OCI-LY7 (cell line): ENCODE measurements at regions not wholly inside any gene's neighbourhood (a gene's known extent, or its start where the extent isn't known, plus 50 kb on each side); places are given as distances from the start of the nearest gene placed in this dataset.
A peak's percentile ranks its signal among the peaks of the same experiment; 100 is the strongest.

Source experiments
- BruUV-seq: library from RNA; stranded (reverse); fragments of 400-500 nt; replicated peaks from 2 replicates; lab custom pipeline; 2021; lab: Mats Ljungman, UMichigan
- CTCF ChIA-PET: fragments of 300-600 bp; sonication (Branson Sonifier 250); formaldehyde crosslinking; loops from one replicate; lab custom pipeline; 2022; ENCODE audit warnings: antibody characterized with exemption; ENCODE audit not compliant: unreplicated experiment; lab: Charles Lee
- POLR2A ChIA-PET: fragments of 300-600 bp; sonication (Branson Sonifier 250); formaldehyde crosslinking; loops from one replicate; lab custom pipeline; 2022; ENCODE audit warnings: antibody characterized with exemption; lab: Charles Lee
- DNase-seq: peaks from one replicate; pipeline ENCODE4 v3.0.0-alpha.2; 2015; ENCODE audit warnings: low spot score
- H2AFZ ChIP-seq: fragments of 200-600 bp; sonication (generic), shearing (Covaris generic); 2 replicates; pipeline ENCODE4 v1.6.1; 2014; ENCODE audit warnings: mild to moderate bottlenecking, antibody characterized with exemption, low read length, moderate library complexity
- H3K27ac ChIP-seq: fragments of 200-600 bp; sonication (generic); 2 replicates; pipeline ENCODE4 v1.5.1; 2014; ENCODE audit warnings: mixed run types, low read depth, mild to moderate bottlenecking, moderate library complexity, low read length, inconsistent platforms; ENCODE audit not compliant: poor library complexity, severe bottlenecking
- H3K36me3 ChIP-seq: fragments of 200-600 bp; sonication (generic); 2 replicates; pipeline ENCODE4 v1.6.1; 2014; ENCODE audit warnings: mild to moderate bottlenecking, antibody characterized with exemption, low read length, moderate library complexity, mixed read lengths; ENCODE audit not compliant: insufficient read depth
- H3K4me1 ChIP-seq: fragments of 200-600 bp; sonication (generic); 2 replicates; pipeline ENCODE4 v1.5.1; 2014; ENCODE audit warnings: mild to moderate bottlenecking, low read length; ENCODE audit not compliant: insufficient read depth, poor library complexity, severe bottlenecking
- H3K4me2 ChIP-seq: fragments of 200-600 bp; sonication (generic); 2 replicates; pipeline ENCODE4 v1.6.1; 2014; ENCODE audit warnings: mild to moderate bottlenecking, low read length
- H3K4me3 ChIP-seq: fragments of 200-600 bp; sonication (generic); 2 replicates; pipeline ENCODE4 v1.5.1; 2014; ENCODE audit warnings: mild to moderate bottlenecking, low read depth, low read length; ENCODE audit not compliant: poor library complexity, severe bottlenecking
- H3K79me2 ChIP-seq: fragments of 200-600 bp; sonication (generic); 2 replicates; pipeline ENCODE4 v1.6.1; 2016; ENCODE audit warnings: low read depth, mild to moderate bottlenecking, low read length, moderate library complexity, mixed read lengths; ENCODE audit not compliant: insufficient read depth
- H3K9me2 ChIP-seq: fragments of 200-600 bp; sonication (generic); 2 replicates; pipeline ENCODE4 v1.6.1; 2016; ENCODE audit warnings: mild to moderate bottlenecking, low read length, mixed read lengths; ENCODE audit not compliant: insufficient read depth
- H3K9me3 ChIP-seq: fragments of 200-600 bp; sonication (generic); 2 replicates; pipeline ENCODE4 v1.6.1; 2014; ENCODE audit warnings: mild to moderate bottlenecking, mixed run types, low read length, mixed read lengths
- H4K20me1 ChIP-seq: fragments of 200-600 bp; sonication (generic); 2 replicates; pipeline ENCODE4 v1.6.1; 2014; ENCODE audit warnings: mild to moderate bottlenecking, antibody characterized with exemption, low read length, moderate library complexity, mixed read lengths; ENCODE audit not compliant: insufficient read depth
- CTCF ChIP-seq: fragments of 200-600 bp; sonication (generic); conservative IDR thresholded peaks from 2 replicates; pipeline ENCODE4 v1.5.1; 2014; ENCODE audit warnings: mild to moderate bottlenecking, antibody characterized with exemption, low read length, moderate library complexity, mixed read lengths
- EZH2phosphoT487 ChIP-seq: fragments of 200-600 bp; sonication (generic); IDR thresholded peaks from 2 replicates; pipeline ENCODE4 v1.6.1; 2018; ENCODE audit warnings: low read depth, borderline replicate concordance, mild to moderate bottlenecking, mixed run types, antibody characterized with exemption, low read length, moderate library complexity, mixed read lengths
- intact Hi-C: fragments of 100-400 bp; cut with micrococcal nuclease; formaldehyde crosslinking; loops from one replicate; pipeline ENCODE4 v1.10.0; 2022; ENCODE audit not compliant: unreplicated experiment

- ChIA-PET CTCF (no interaction called here), POLR2A (no interaction called here)
- Histone ChIP-seq H3K9me3 (no peaks in the 10 kb centered on the region), H4K20me1 (no peaks in the 10 kb centered on the region), H3K36me3 (no peaks in the 10 kb centered on the region), H3K4me1 (no peaks in the 10 kb centered on the region), H2AFZ (no peak overlapping the region), H3K27ac (no peak overlapping the region), H3K79me2 (no peaks in the 10 kb centered on the region), H3K4me2 (no peak overlapping the region), H3K4me3 (no peak overlapping the region), H3K9me2 (no peaks in the 10 kb centered on the region)
- TF ChIP-seq CTCF, result peak; percentile 41; the same call in 1 of the 2 replicates
- no peak for TF ChIP-seq EZH2phosphoT487
- BruUV-seq, result no TSS peak
- intact Hi-C loops, result no loop called here
- peak; percentile 7 for DNase-seq
Observed at GRCh38 chr2:11099122-11100065, 55.9 kb upstream of the SLC66A3 start.

- Histone ChIP-seq H3K4me1 (no peaks in the 10 kb centered on the region), H3K4me3 (no peak overlapping the region), H3K9me3 (no peaks in the 10 kb centered on the region), H4K20me1 (no peaks in the 10 kb centered on the region), H2AFZ (no peak overlapping the region), H3K4me2 (no peak overlapping the region), H3K79me2 (no peaks in the 10 kb centered on the region), H3K9me2 (no peaks in the 10 kb centered on the region), H3K27ac (no peak overlapping the region), H3K36me3 (no peaks in the 10 kb centered on the region)
- BruUV-seq, result no TSS peak
- POLR2A ChIA-PET, result no interaction called here
- intact Hi-C loops, result no loop called here
- no peak for DNase-seq
- no peak for TF ChIP-seq EZH2phosphoT487
- no peak for TF ChIP-seq CTCF
- CTCF ChIA-PET, result no interaction called here
Observed at GRCh38 chr2:11100130-11100529, 55.1 kb upstream of the SLC66A3 start.

- BruUV-seq, result no TSS peak
- H2AFZ ChIP-seq, result no peak overlapping the region
- POLR2A ChIA-PET, result no interaction called here
- H3K9me3 ChIP-seq, result no peaks in the 10 kb centered on the region
- no peaks in the 10 kb centered on the region for H3K9me2 ChIP-seq
- H3K4me1 ChIP-seq, result no peaks in the 10 kb centered on the region
- no peak overlapping the region for H3K4me2 ChIP-seq
- no peak for TF ChIP-seq CTCF
- no peak for TF ChIP-seq EZH2phosphoT487
- no peaks in the 10 kb centered on the region for H4K20me1 ChIP-seq
- H3K4me3 ChIP-seq, result no peak overlapping the region
- no peak overlapping the region for H3K27ac ChIP-seq
- H3K36me3 ChIP-seq, result no peaks in the 10 kb centered on the region
- DNase-seq, result no peak
- CTCF ChIA-PET, result no interaction called here
- H3K79me2 ChIP-seq, result no peaks in the 10 kb centered on the region
- intact Hi-C loops, result no loop called here
Observed at GRCh38 chr2:11100976-11101375, 54.3 kb upstream of the SLC66A3 start.
